GM12864 (cell line): ENCODE measurements at regions not wholly inside any gene's neighbourhood (a gene's known extent, or its start where the extent isn't known, plus 50 kb on each side); places are given as distances from the start of the nearest gene placed in this dataset.
A peak's percentile ranks its signal among the peaks of the same experiment; 100 is the strongest.

Experiments used
- DNase-seq: peaks from one replicate; pipeline ENCODE4 v3.0.0-alpha.2; 2011; ENCODE audit warnings: low read depth
- H3K4me3 ChIP-seq: 2 replicates; pipeline ENCODE4 v1.5.1; 2011; ENCODE audit warnings: mild to moderate bottlenecking, low read depth, low read length, control low read depth
- CTCF ChIP-seq: IDR thresholded peaks from 2 replicates; pipeline ENCODE4 v1.5.1; 2011; ENCODE audit warnings: low read depth, mild to moderate bottlenecking, moderate library complexity, low read length, control low read depth, inconsistent platforms; ENCODE audit errors: missing control alignments

DNA sequence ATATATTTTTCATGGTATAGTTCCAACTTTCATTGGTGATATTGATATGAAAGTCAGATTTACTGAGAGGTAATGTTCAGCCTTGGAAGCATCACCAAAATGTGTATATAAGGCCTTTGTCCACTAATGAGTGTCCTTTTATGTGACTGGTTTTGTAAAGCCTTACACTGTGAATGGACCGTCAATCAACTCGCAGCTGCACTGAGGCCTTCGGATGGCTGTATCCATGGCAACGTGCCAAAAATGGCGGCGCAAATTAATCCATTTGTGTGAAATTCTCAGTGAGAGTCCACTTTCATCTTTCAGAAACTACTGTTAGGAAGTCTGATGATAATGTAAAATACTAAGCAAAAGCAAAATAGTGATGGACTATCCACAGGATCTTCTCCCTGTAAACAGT, 131.7 kb downstream of the SPCS3 start:
- no peak for TF ChIP-seq CTCF
- H3K4me3 ChIP-seq: no peak overlapping the region
- no peak for DNase-seq

- no peak for DNase-seq
- no peak overlapping the region for H3K4me3 ChIP-seq
- no peak for TF ChIP-seq CTCF
Measured at GRCh38 chr4:176453079-176453478, 133.3 kb downstream of the SPCS3 start.

- no peak for DNase-seq
- H3K4me3 ChIP-seq: no peak overlapping the region
- TF ChIP-seq CTCF: no peak
Measured at GRCh38 chr4:176453658-176454057, 133.9 kb downstream of the SPCS3 start.

- peak; percentile 12 for DNase-seq
- TF ChIP-seq CTCF: no peak
- no peak overlapping the region for H3K4me3 ChIP-seq
Measured at GRCh38 chr4:176464748-176465147, 145.0 kb downstream of the SPCS3 start.

DNA sequence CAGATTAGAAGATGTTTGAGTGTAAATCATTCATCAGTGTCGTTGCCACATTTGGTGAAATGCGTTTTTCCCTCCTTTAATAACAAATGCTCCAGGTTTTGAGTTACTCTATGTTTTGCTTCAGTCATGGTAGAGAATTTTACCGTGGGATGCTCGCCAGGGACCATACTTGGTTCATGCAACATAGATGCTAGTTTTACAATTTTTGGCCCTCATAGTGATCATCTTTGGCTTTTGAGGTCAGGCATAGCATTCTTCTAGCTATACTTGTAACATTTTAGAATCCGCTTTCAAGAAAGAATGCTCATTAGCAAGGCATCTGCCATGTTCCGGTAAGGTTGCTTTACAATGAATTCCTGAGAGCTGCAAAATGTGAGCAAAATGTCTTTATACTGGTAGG, 147.2 kb downstream of the SPCS3 start:
- no peak for DNase-seq
- H3K4me3 ChIP-seq: no peak overlapping the region
- no peak for TF ChIP-seq CTCF

DNA sequence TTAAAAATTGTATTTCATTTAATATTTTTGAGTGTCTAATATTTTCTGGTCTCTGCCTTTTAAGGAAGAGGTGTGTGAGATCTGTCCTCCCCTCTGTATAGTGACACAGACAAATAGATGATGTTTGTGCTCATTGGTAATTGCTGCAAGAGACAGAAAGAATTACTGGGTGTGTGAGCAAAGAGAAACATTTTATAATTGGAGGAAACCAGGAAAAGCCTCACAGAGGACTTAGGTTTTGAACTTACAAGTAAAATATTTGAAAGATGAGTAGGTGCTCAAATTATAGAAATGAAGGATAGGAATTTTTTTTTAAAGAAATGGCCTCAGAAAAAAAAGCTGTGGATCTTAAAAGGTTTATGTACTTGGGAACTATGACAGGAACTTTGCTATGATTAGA, 149.8 kb downstream of the SPCS3 start:
- no peak overlapping the region for H3K4me3 ChIP-seq
- TF ChIP-seq CTCF: no peak
- no peak for DNase-seq

GRCh38 chr4:176470671-176471070, 150.9 kb downstream of the SPCS3 start:
- TF ChIP-seq CTCF: no peak
- no peak for DNase-seq
- no peak overlapping the region for H3K4me3 ChIP-seq
